OCI-LY3 (cell line): ENCODE measurements at regions not wholly inside any gene's neighbourhood (a gene's known extent, or its start where the extent isn't known, plus 50 kb on each side); places are given as distances from the start of the nearest gene placed in this dataset.
"Not testable (repeated sequence)": the region's sequence is repeated elsewhere in the genome, so short reads cannot be mapped to it uniquely, and the experiment has no call there.

Experiments
- CTCF ChIP-seq: fragments of 200-600, 300-600 bp; sonication (generic); IDR thresholded peaks from 2 replicates; pipeline ENCODE4 v1.5.1; 2014; ENCODE audit warnings: antibody characterized with exemption, low read length, low read depth
- EZH2phosphoT487 ChIP-seq: fragments of 200-600 bp; shearing (Covaris generic); IDR thresholded peaks from 2 replicates; pipeline ENCODE4 v1.6.1; 2018; ENCODE audit warnings: antibody characterized with exemption, mixed run types, low read depth

DNA sequence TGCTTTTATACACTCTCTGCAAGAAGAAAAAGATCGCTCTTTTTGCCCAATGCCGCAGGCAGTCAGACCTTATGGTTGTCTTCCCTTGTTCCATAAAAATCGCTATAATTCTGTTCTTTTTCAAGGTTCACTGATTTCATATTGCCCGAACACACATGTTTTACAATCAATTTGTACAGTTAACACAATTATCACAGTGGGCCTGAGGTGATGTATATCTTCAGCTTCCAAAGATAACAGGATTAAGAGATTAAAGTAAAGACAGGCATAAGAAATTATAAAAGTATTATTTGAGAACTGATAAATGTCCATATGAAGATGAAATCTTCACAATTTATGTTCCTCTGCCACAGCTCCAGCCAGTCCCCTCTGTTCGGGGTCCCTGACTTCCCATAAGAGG, 703.4 kb upstream of the RAG2 start:
- TF ChIP-seq CTCF, EZH2phosphoT487: not testable (repeated sequence)
